OCI-LY1 (cell line): ENCODE measurements at regions not wholly inside any gene's neighbourhood (a gene's known extent, or its start where the extent isn't known, plus 50 kb on each side); places are given as distances from the start of the nearest gene placed in this dataset.
"Not testable (repeated sequence)": the region's sequence is repeated elsewhere in the genome, so short reads cannot be mapped to it uniquely, and the experiment has no call there.

Experiments used
- H2AFZ ChIP-seq: fragments of 200-600 bp; sonication (generic), shearing (Covaris generic); 2 replicates; pipeline ENCODE4 v1.6.0; 2014; ENCODE audit warnings: antibody characterized with exemption, mild to moderate bottlenecking, low read length
- H3F3A ChIP-seq: fragments of 200-600 bp; sonication (generic), shearing (Covaris generic); 2 replicates; pipeline ENCODE4 v1.6.0; 2014; ENCODE audit warnings: mild to moderate bottlenecking, antibody characterized with exemption, low read length, moderate library complexity; ENCODE audit not compliant: insufficient read depth
- H3K27ac ChIP-seq: fragments of 200-600 bp; sonication (generic); 2 replicates; pipeline ENCODE4 v1.5.1; 2014; ENCODE audit warnings: low read length, mixed run types, mild to moderate bottlenecking, low read depth; ENCODE audit not compliant: poor library complexity, severe bottlenecking
- H3K27me3 ChIP-seq: fragments of 200-600 bp; sonication (generic); 2 replicates; pipeline ENCODE4 v1.6.0; 2014; ENCODE audit warnings: antibody characterized with exemption, mild to moderate bottlenecking, low read length, moderate library complexity; ENCODE audit not compliant: insufficient read depth
- H3K36me3 ChIP-seq: fragments of 200-600 bp; sonication (generic); 2 replicates; pipeline ENCODE4 v1.6.1; 2014; ENCODE audit warnings: mild to moderate bottlenecking, antibody characterized with exemption, low read length, moderate library complexity, mixed read lengths; ENCODE audit not compliant: insufficient read depth
- H3K4me1 ChIP-seq: fragments of 200-600 bp; sonication (generic); 2 replicates; pipeline ENCODE4 v1.5.1; 2014; ENCODE audit warnings: mild to moderate bottlenecking, low read length, moderate library complexity; ENCODE audit not compliant: insufficient read depth, severe bottlenecking
- H3K4me2 ChIP-seq: fragments of 200-600 bp; sonication (generic), shearing (Covaris generic); 2 replicates; pipeline ENCODE4 v1.6.1; 2014; ENCODE audit warnings: low read length
- H3K4me3 ChIP-seq: fragments of 200-600 bp; sonication (generic); 2 replicates; pipeline ENCODE4 v1.5.1; 2014; ENCODE audit warnings: low read length, low read depth, mild to moderate bottlenecking, mixed read lengths; ENCODE audit not compliant: poor library complexity, severe bottlenecking
- H3K79me2 ChIP-seq: fragments of 200-600 bp; shearing (Covaris generic); 2 replicates; pipeline ENCODE4 v1.6.1; 2016; ENCODE audit warnings: mixed run types, low read length, mixed read lengths; ENCODE audit not compliant: insufficient read depth
- H3K9ac ChIP-seq: fragments of 200-600 bp; sonication (generic), shearing (Covaris generic); 2 replicates; pipeline ENCODE4 v1.6.1; 2014; ENCODE audit warnings: mild to moderate bottlenecking, low read length, mixed read lengths
- H3K9me2 ChIP-seq: fragments of 200-600 bp; sonication (generic), shearing (Covaris generic); 2 replicates; pipeline ENCODE4 v1.6.1; 2014; ENCODE audit warnings: low read depth, mild to moderate bottlenecking, low read length, mixed read lengths
- H3K9me3 ChIP-seq: fragments of 200-600 bp; shearing (Covaris generic); 2 replicates; pipeline ENCODE4 v1.6.1; 2014; ENCODE audit warnings: low read length, mixed read lengths
- H4K20me1 ChIP-seq: fragments of 200-600 bp; sonication (generic), shearing (Covaris generic); 2 replicates; pipeline ENCODE4 v1.6.0; 2016; ENCODE audit warnings: mild to moderate bottlenecking, low read length; ENCODE audit not compliant: insufficient read depth
- CTCF ChIP-seq: fragments of 200-600 bp; sonication (generic), shearing (Covaris generic); IDR thresholded peaks from 2 replicates; pipeline ENCODE4 v1.5.1; 2017; ENCODE audit warnings: mild to moderate bottlenecking, antibody characterized with exemption, low read length, moderate library complexity, mixed read lengths
- EZH2 ChIP-seq: fragments of 200-600 bp; sonication (generic), shearing (Covaris generic); IDR thresholded peaks from 2 replicates; pipeline ENCODE4 v1.8.0; 2017; ENCODE audit warnings: borderline replicate concordance, mixed run types, mild to moderate bottlenecking, antibody characterized with exemption, low read length, moderate library complexity, mixed read lengths

- Histone ChIP-seq H3K9me3 (no peaks in the 10 kb centered on the region), H3K4me2 (no peak overlapping the region), H3K36me3 (no peaks in the 10 kb centered on the region), H4K20me1 (no peaks in the 10 kb centered on the region), H2AFZ (no peak overlapping the region), H3K4me1 (peaks cover 7% of the 10 kb centered on the region), H3K27me3 (no peaks in the 10 kb centered on the region), H3K9ac (no peak overlapping the region), H3K27ac (no peak overlapping the region), H3K4me3 (no peak overlapping the region), H3K79me2 (no peaks in the 10 kb centered on the region), H3F3A (no peaks in the 10 kb centered on the region), H3K9me2 (no peaks in the 10 kb centered on the region)
- TF ChIP-seq EZH2 (no peak), CTCF (no peak)
These were observed 133.2 kb upstream of the KRR1 start for GRCh38 chr12:75644472-75645072.

- H3K4me2 ChIP-seq, H3K9me3 ChIP-seq, H3K27me3 ChIP-seq, H4K20me1 ChIP-seq, H3F3A ChIP-seq, H3K27ac ChIP-seq, H3K4me3 ChIP-seq, H3K4me1 ChIP-seq, H3K9me2 ChIP-seq, H2AFZ ChIP-seq, H3K9ac ChIP-seq, H3K79me2 ChIP-seq, H3K36me3 ChIP-seq: not testable (repeated sequence)
These were observed 131.7 kb upstream of the KRR1 start for GRCh38 chr12:75643119-75643518.

GRCh38 chr12:75642226-75642625 lies 130.8 kb upstream of the KRR1 start:
- Histone ChIP-seq H3K4me1 (peaks cover 7% of the 10 kb centered on the region), H3K9me3 (no peaks in the 10 kb centered on the region), H3K9ac (no peak overlapping the region), H3K27ac (no peak overlapping the region), H3F3A (no peaks in the 10 kb centered on the region), H3K36me3 (no peaks in the 10 kb centered on the region), H3K27me3 (no peaks in the 10 kb centered on the region), H3K4me2 (no peak overlapping the region), H3K9me2 (no peaks in the 10 kb centered on the region), H3K4me3 (no peak overlapping the region), H3K79me2 (no peaks in the 10 kb centered on the region), H4K20me1 (no peaks in the 10 kb centered on the region), H2AFZ (no peak overlapping the region)
- no peak for TF ChIP-seq CTCF

- H3K4me1 ChIP-seq: peaks cover 7% of the 10 kb centered on the region
- no peaks in the 10 kb centered on the region for H3K27me3 ChIP-seq
- H3K79me2 ChIP-seq: no peaks in the 10 kb centered on the region
- H3K27ac ChIP-seq: no peak overlapping the region
- TF ChIP-seq CTCF (no peak), EZH2 (no peak)
- H3K9ac ChIP-seq: no peak overlapping the region
- no peaks in the 10 kb centered on the region for H4K20me1 ChIP-seq
- no peak overlapping the region for H3K4me3 ChIP-seq
- no peak overlapping the region for H2AFZ ChIP-seq
- H3F3A ChIP-seq: no peaks in the 10 kb centered on the region
- H3K4me2 ChIP-seq: 0 out of 2 replicates have a peak overlapping the region, but pooled peaks have one; percentile 16
- H3K9me3 ChIP-seq: no peaks in the 10 kb centered on the region
- no peaks in the 10 kb centered on the region for H3K36me3 ChIP-seq
- no peaks in the 10 kb centered on the region for H3K9me2 ChIP-seq
These were observed 129.8 kb upstream of the KRR1 start for GRCh38 chr12:75641031-75641780.
